ENCODE measurements at regions not wholly inside any gene's neighbourhood (a gene's known extent, or its start where the extent isn't known, plus 50 kb on each side); places are given as distances from the start of the nearest gene placed in this dataset.

DNA sequence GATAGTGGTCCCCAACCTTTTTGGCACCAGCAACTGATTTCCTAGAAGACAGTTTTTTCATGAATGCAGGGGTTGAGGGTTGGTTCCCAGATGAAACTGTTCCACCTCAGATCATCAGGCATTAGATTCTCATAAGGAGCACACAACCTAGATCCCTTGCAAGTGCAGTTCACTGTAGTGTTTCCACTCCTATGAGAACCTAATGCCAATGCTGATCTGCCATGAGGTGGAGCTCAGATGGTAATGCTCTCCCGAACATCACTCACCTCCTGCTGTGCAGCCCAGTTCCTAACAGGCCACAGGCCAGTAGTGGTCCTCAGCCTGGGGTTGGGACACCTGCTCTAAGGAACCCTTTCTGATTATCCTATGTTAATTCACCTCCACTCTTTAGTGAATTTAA lies 133.5 kb downstream of the SOX11 start:
- TF ChIP-seq POLR2AphosphoS5 (IDR thresholded peaks at IDR 0.05; ENCODE audit: low read depth, low read length): no peak
- TF ChIP-seq, protein P1, sequence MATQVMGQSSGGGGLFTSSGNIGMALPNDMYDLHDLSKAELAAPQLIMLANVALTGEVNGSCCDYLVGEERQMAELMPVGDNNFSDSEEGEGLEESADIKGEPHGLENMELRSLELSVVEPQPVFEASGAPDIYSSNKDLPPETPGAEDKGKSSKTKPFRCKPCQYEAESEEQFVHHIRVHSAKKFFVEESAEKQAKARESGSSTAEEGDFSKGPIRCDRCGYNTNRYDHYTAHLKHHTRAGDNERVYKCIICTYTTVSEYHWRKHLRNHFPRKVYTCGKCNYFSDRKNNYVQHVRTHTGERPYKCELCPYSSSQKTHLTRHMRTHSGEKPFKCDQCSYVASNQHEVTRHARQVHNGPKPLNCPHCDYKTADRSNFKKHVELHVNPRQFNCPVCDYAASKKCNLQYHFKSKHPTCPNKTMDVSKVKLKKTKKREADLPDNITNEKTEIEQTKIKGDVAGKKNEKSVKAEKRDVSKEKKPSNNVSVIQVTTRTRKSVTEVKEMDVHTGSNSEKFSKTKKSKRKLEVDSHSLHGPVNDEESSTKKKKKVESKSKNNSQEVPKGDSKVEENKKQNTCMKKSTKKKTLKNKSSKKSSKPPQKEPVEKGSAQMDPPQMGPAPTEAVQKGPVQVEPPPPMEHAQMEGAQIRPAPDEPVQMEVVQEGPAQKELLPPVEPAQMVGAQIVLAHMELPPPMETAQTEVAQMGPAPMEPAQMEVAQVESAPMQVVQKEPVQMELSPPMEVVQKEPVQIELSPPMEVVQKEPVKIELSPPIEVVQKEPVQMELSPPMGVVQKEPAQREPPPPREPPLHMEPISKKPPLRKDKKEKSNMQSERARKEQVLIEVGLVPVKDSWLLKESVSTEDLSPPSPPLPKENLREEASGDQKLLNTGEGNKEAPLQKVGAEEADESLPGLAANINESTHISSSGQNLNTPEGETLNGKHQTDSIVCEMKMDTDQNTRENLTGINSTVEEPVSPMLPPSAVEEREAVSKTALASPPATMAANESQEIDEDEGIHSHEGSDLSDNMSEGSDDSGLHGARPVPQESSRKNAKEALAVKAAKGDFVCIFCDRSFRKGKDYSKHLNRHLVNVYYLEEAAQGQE (IDR thresholded peaks at IDR 0.05; ENCODE audit: insufficient read depth in 1 of 2, low read depth in 2 of 2, low read length in 2 of 2): no peak
- TF ChIP-seq SIN3A (IDR thresholded peaks at IDR 0.05; ENCODE audit: borderline replicate concordance, insufficient read depth, low read length): no peak

Measured in PFSK-1 (cell line).